Keratinocyte (primary cell): ENCODE measurements at regions not wholly inside any gene's neighbourhood (a gene's known extent, or its start where the extent isn't known, plus 50 kb on each side); places are given as distances from the start of the nearest gene placed in this dataset.

Experiments
- DNase-seq: peaks from one replicate; pipeline ENCODE4 v3.0.0-alpha.2; 2011; ENCODE audit warnings: low read depth, missing footprints, low spot score
- FAIRE-seq: peaks from 2 replicates; lab custom pipeline; 2011; peaks lifted over from hg19 to GRCh38; lab: Jason Lieb, UNC
- H2AFZ ChIP-seq: 2 replicates; pipeline ENCODE4 v1.6.0; 2012; ENCODE audit warnings: low read length, control low read depth, inconsistent platforms; ENCODE audit not compliant: control insufficient read depth
- H3K27ac ChIP-seq: 2 replicates; pipeline ENCODE4 v1.5.1; 2011; ENCODE audit warnings: low read length; ENCODE audit not compliant: control insufficient read depth, insufficient read depth
- H3K27me3 ChIP-seq: 3 replicates; pipeline ENCODE4 v1.6.0; 2011; ENCODE audit warnings: low read length; ENCODE audit not compliant: control insufficient read depth, insufficient read depth; ENCODE audit errors: extremely low read depth
- H3K36me3 ChIP-seq, 2 experiments: 2 replicates in 1 of 2; 3 replicates in 1 of 2; pipeline ENCODE4 v1.5.1; 2011; ENCODE audit warnings: low read length in 2 of 2, mild to moderate bottlenecking in 1 of 2; ENCODE audit not compliant: control insufficient read depth in 2 of 2, insufficient read depth in 2 of 2; ENCODE audit errors: extremely low read depth in 1 of 2
- H3K4me1 ChIP-seq: 3 replicates; pipeline ENCODE4 v1.5.1; 2011; ENCODE audit warnings: low read length; ENCODE audit not compliant: control insufficient read depth, insufficient read depth; ENCODE audit errors: extremely low read depth
- H3K4me2 ChIP-seq: 3 replicates; pipeline ENCODE4 v1.6.0; 2011; ENCODE audit warnings: low read depth, low read length; ENCODE audit not compliant: control insufficient read depth, insufficient read depth; ENCODE audit errors: extremely low read depth
- H3K4me3 ChIP-seq, 3 experiments: fragments of 200-600 bp in 1 of 3; sonication (generic) in 1 of 3; 2 replicates in 2 of 3; 3 replicates in 1 of 3; pipeline ENCODE4 v1.5.1; 2011 to 2016; ENCODE audit warnings: low read length in 3 of 3, mild to moderate bottlenecking in 3 of 3, control low read depth in 2 of 3, inconsistent platforms in 1 of 3, low read depth in 1 of 3, mixed read lengths in 1 of 3, mixed run types in 1 of 3, moderate library complexity in 1 of 3; ENCODE audit not compliant: control insufficient read depth in 2 of 3, insufficient read depth in 2 of 3; ENCODE audit errors: extremely low read depth in 1 of 3
- H3K79me2 ChIP-seq: 2 replicates; pipeline ENCODE4 v1.6.0; 2012; ENCODE audit warnings: low read length; ENCODE audit not compliant: control insufficient read depth, insufficient read depth
- H3K9ac ChIP-seq: 3 replicates; pipeline ENCODE4 v1.6.0; 2011; ENCODE audit warnings: low read length; ENCODE audit not compliant: control insufficient read depth, insufficient read depth; ENCODE audit errors: extremely low read depth
- H3K9me1 ChIP-seq: 3 replicates; pipeline ENCODE4 v1.6.0; 2011; ENCODE audit warnings: low read length; ENCODE audit not compliant: control insufficient read depth, insufficient read depth; ENCODE audit errors: extremely low read depth
- H3K9me3 ChIP-seq: 2 replicates; pipeline ENCODE4 v1.5.1; 2012; ENCODE audit warnings: low read depth, low read length; ENCODE audit not compliant: control insufficient read depth
- H4K20me1 ChIP-seq: 3 replicates; pipeline ENCODE4 v1.6.0; 2011; ENCODE audit warnings: low read length; ENCODE audit not compliant: control insufficient read depth, insufficient read depth; ENCODE audit errors: extremely low read depth
- CTCF ChIP-seq, 3 experiments: IDR thresholded peaks in 1 of 3; conservative IDR thresholded peaks in 1 of 3; optimal IDR thresholded peaks in 1 of 3; 2 replicates in 2 of 3; 3 replicates in 1 of 3; pipeline versions ENCODE3 to v1.5.1; 2011; ENCODE audit warnings: low read length in 3 of 3, mild to moderate bottlenecking in 3 of 3, moderate library complexity in 2 of 3, control low read depth in 1 of 3, inconsistent platforms in 1 of 3; ENCODE audit not compliant: insufficient read depth in 2 of 3; ENCODE audit errors: extremely low read depth in 1 of 3
- EZH2 ChIP-seq: IDR thresholded peaks from one replicate; pipeline ENCODE4 v1.6.1; 2012; ENCODE audit warnings: inconsistent platforms, mild to moderate bottlenecking, low read length, moderate library complexity
- dilution Hi-C: fragments of 300-500 bp; cut with MboI; formaldehyde crosslinking; loops from one replicate; pipeline ENCODE4 v1.7.0; 2020; ENCODE audit warnings: low sequenced_read_pairs; ENCODE audit not compliant: extremely low pct_ligation_motif_present

- no peak for FAIRE-seq
- Histone ChIP-seq H3K4me3 (no peak overlapping the region), H3K4me2 (no peak overlapping the region), H2AFZ (no peak overlapping the region), H3K36me3 (no peaks in the 10 kb centered on the region), H3K79me2 (no peaks in the 10 kb centered on the region), H3K27me3 (no peaks in the 10 kb centered on the region), H3K9me1 (no peaks in the 10 kb centered on the region), H3K27ac (no peak overlapping the region), H3K9me3 (no peaks in the 10 kb centered on the region), H3K9ac (no peak overlapping the region), H3K4me1 (no peaks in the 10 kb centered on the region), H4K20me1 (no peaks in the 10 kb centered on the region)
- dilution Hi-C loops = no loop called here
- no peak for DNase-seq
- no peak for TF ChIP-seq EZH2
- TF ChIP-seq CTCF (optimal IDR thresholded peaks at IDR 0.05 in 1 of 3, IDR thresholded peaks at IDR 0.05 in 1 of 3, conservative IDR thresholded peaks at IDR 0.05 in 1 of 3; ENCODE audit: extremely low read depth in 1 of 3, insufficient read depth in 2 of 3, low read length in 3 of 3) = no peak
Measured at GRCh38 chr2:107062173-107062572, 176.2 kb upstream of the ST6GAL2 start.

GRCh38 chr2:107062599-107063220, 176.7 kb upstream of the ST6GAL2 start:
- Histone ChIP-seq H3K27me3 (no peaks in the 10 kb centered on the region), H3K4me2 (no peak overlapping the region), H3K4me3 (no peak overlapping the region), H3K79me2 (no peaks in the 10 kb centered on the region), H4K20me1 (no peaks in the 10 kb centered on the region), H3K36me3 (no peaks in the 10 kb centered on the region), H3K27ac (no peak overlapping the region), H3K9ac (no peak overlapping the region), H3K9me3 (no peaks in the 10 kb centered on the region), H3K9me1 (no peaks in the 10 kb centered on the region), H3K4me1 (no peaks in the 10 kb centered on the region), H2AFZ (no peak overlapping the region)
- FAIRE-seq = no peak
- DNase-seq = no peak
- dilution Hi-C loops = no loop called here
- TF ChIP-seq CTCF (optimal IDR thresholded peaks at IDR 0.05 in 1 of 3, IDR thresholded peaks at IDR 0.05 in 1 of 3, conservative IDR thresholded peaks at IDR 0.05 in 1 of 3; ENCODE audit: extremely low read depth in 1 of 3, insufficient read depth in 2 of 3, low read length in 3 of 3) = no peak
- TF ChIP-seq EZH2 = no peak
